ENCODE measurements at regions not wholly inside any gene's neighbourhood (a gene's known extent, or its start where the extent isn't known, plus 50 kb on each side); places are given as distances from the start of the nearest gene placed in this dataset.

DNA sequence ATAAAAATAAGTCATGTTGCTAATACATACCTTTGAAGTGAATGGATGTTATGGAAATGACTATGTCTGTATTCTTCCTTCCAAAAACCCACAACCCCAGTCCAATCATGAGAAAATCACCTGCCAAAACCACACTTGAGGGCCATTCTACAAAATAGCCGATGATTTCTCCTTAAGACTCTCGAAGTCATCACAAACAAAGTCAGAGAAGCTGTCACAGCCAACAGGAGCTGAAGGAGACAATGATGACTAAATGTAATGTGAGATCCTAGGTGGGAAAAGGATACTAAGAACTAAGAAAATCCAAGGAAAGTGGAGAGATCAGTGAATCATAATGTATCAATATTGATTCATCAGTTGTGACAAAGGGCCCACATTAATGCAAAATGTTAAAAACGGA lies 432.9 kb upstream of the DYNLRB2 start:
- TF ChIP-seq, protein P1, sequence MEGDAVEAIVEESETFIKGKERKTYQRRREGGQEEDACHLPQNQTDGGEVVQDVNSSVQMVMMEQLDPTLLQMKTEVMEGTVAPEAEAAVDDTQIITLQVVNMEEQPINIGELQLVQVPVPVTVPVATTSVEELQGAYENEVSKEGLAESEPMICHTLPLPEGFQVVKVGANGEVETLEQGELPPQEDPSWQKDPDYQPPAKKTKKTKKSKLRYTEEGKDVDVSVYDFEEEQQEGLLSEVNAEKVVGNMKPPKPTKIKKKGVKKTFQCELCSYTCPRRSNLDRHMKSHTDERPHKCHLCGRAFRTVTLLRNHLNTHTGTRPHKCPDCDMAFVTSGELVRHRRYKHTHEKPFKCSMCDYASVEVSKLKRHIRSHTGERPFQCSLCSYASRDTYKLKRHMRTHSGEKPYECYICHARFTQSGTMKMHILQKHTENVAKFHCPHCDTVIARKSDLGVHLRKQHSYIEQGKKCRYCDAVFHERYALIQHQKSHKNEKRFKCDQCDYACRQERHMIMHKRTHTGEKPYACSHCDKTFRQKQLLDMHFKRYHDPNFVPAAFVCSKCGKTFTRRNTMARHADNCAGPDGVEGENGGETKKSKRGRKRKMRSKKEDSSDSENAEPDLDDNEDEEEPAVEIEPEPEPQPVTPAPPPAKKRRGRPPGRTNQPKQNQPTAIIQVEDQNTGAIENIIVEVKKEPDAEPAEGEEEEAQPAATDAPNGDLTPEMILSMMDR (IDR thresholded peaks at IDR 0.05), result no peak
- Histone ChIP-seq H3K27ac (no peak overlapping the region), H3K4me3 (no peak overlapping the region), H3K36me3 (ENCODE audit: insufficient read depth in 1 of 2, low read depth in 1 of 2) (no peaks in the 10 kb centered on the region), H3K9me3 (no peaks in the 10 kb centered on the region), H3K4me1 (no peaks in the 10 kb centered on the region), H3K27me3 (ENCODE audit: insufficient read depth in 3 of 3, low read length in 2 of 3) (no peaks in the 10 kb centered on the region)
- ATAC-seq (no peak), DNase-seq (no peak)
- intact Hi-C loops (cut with DNase I), result no loop called here
- WGBS, 3 donors, result 90 to 97% (median 91%) methylated on average over 3 of the region's 3 CpGs

DNA sequence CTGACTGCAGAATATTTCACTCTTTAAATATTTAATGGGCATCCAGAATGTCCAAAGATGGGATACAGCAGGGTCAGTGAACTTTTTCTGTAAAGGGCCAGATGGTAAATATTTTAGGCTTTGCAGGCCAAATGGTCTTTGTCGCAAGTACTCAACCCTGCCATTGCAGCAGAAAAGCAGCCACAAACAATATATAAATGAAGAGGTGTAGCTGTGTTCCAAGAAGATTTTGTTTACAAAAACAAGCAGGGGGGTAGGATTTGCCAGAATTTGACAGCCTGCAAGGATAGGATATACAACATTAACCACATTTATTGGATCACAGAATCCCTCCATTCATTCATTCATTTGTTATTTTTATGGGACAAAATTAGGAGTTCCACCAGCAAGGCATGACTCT lies 435.0 kb upstream of the DYNLRB2 start:
- intact Hi-C loops (cut with DNase I), result no loop called here
- no peaks in the 10 kb centered on the region for H3K9me3 ChIP-seq
- no peaks in the 10 kb centered on the region for H3K36me3 ChIP-seq (ENCODE audit: insufficient read depth in 1 of 2, low read depth in 1 of 2)
- no peak overlapping the region for H3K4me3 ChIP-seq
- H3K27me3 ChIP-seq (ENCODE audit: insufficient read depth in 3 of 3, low read length in 2 of 3), result no peaks in the 10 kb centered on the region
- WGBS, 3 donors, result 79 to 94% (median 87%) methylated on average over 1 of the region's 1 CpG
- TF ChIP-seq, protein P1 (IDR thresholded peaks at IDR 0.05), result no peak
- ATAC-seq, result no peak
- DNase-seq, result no peak
- H3K27ac ChIP-seq, result no peak overlapping the region
- H3K4me1 ChIP-seq, result no peaks in the 10 kb centered on the region

DNA sequence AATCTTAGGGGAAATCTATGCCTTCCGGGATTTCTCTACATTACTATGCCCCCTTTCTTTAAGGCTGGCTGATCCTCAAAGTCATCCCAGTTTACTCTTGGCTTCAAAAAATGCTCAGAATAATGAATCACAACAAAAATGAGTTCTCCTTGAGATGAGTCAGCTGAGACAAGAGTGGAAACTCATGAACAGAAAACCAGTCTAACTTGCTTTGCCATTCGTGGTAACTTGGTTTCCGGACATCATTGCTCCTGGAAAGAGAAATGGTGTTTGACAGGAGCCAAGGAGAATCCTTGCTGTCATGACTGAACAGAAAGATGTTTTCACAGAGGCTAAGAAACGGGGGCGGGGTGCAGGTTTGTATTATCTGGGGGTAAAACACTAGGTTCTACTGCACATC lies 435.6 kb upstream of the DYNLRB2 start:
- no peaks in the 10 kb centered on the region for H3K9me3 ChIP-seq
- DNase-seq (no peak), ATAC-seq (no peak)
- no peaks in the 10 kb centered on the region for H3K4me1 ChIP-seq
- no peaks in the 10 kb centered on the region for H3K36me3 ChIP-seq (ENCODE audit: insufficient read depth in 1 of 2, low read depth in 1 of 2)
- H3K27me3 ChIP-seq (ENCODE audit: insufficient read depth in 3 of 3, low read length in 2 of 3), result no peaks in the 10 kb centered on the region
- intact Hi-C loops (cut with DNase I), result no loop called here
- H3K4me3 ChIP-seq, result no peak overlapping the region
- TF ChIP-seq, protein P1 (IDR thresholded peaks at IDR 0.05), result no peak
- H3K27ac ChIP-seq, result no peak overlapping the region
- WGBS, 3 donors, result 88 to 92% (median 88%) methylated on average over 5 of the region's 5 CpGs

DNA sequence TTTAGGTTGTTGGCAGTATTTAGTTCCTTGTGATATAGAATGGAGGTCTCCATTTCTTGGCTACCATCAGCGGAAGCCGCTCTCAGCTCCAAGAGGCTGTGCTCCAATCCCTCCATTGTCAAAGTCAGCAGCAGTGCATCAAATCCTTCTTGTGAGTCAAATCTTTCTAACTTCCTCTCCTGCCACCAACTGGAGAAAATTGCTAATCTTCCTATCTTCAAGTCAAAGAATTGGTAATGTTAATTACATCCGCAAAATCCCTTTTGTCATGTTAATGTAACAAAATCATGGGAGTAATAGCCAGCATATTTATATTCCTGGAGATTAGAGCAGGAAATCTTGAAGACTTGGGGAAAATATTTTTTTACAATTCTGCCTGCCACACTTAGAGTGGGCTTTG lies 436.4 kb upstream of the DYNLRB2 start:
- H3K27ac ChIP-seq, result no peak overlapping the region
- H3K36me3 ChIP-seq (ENCODE audit: insufficient read depth in 1 of 2, low read depth in 1 of 2), result no peaks in the 10 kb centered on the region
- TF ChIP-seq, protein P1 (IDR thresholded peaks at IDR 0.05), result no peak
- no peaks in the 10 kb centered on the region for H3K27me3 ChIP-seq (ENCODE audit: insufficient read depth in 3 of 3, low read length in 2 of 3)
- intact Hi-C loops (cut with DNase I), result no loop called here
- DNase-seq (no peak), ATAC-seq (no peak)
- H3K9me3 ChIP-seq, result no peaks in the 10 kb centered on the region
- H3K4me1 ChIP-seq, result no peaks in the 10 kb centered on the region
- WGBS, 3 donors, result 86 to 94% (median 88%) methylated on average over 3 of the region's 3 CpGs
- H3K4me3 ChIP-seq, result no peak overlapping the region

DNA sequence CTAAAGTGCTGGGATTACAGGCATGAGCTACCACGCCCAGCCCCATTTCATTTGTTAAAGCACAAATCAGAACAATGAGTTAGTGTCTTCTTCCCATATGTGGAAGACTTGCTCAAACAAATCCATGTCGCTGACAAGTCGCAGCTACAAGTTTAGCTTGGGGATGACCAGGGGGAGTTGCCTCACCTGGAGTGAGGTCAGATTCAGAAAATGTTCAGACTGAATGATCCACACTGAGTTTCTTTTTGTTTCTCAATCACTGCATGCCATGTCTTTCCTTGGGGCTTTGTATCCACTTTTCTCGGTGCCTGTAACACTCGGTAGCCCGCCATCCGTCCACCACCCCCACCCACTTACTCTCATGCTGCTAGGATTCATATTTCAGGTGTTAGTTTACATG lies 437.3 kb upstream of the DYNLRB2 start:
- no peak overlapping the region for H3K27ac ChIP-seq
- intact Hi-C loops (cut with DNase I), result no loop called here
- H3K4me3 ChIP-seq, result no peak overlapping the region
- no peaks in the 10 kb centered on the region for H3K4me1 ChIP-seq
- DNase-seq (no peak), ATAC-seq (no peak)
- H3K9me3 ChIP-seq, result no peaks in the 10 kb centered on the region
- no peaks in the 10 kb centered on the region for H3K36me3 ChIP-seq (ENCODE audit: insufficient read depth in 1 of 2, low read depth in 1 of 2)
- 75 to 86% (median 77%) methylated on average over 7 of the region's 7 CpGs for WGBS, 3 donors
- TF ChIP-seq, protein P1 (IDR thresholded peaks at IDR 0.05), result no peak
- no peaks in the 10 kb centered on the region for H3K27me3 ChIP-seq (ENCODE audit: insufficient read depth in 3 of 3, low read length in 2 of 3)
